Ovary (tissue), 7 donors: ENCODE measurements at regions not wholly inside any gene's neighbourhood (a gene's known extent, or its start where the extent isn't known, plus 50 kb on each side); places are given as distances from the start of the nearest gene placed in this dataset.
"Not testable (repeated sequence)": the region's sequence is repeated elsewhere in the genome, so short reads cannot be mapped to it uniquely, and the experiment has no call there.

Experiments
- DNase-seq, 5 donors: peaks; one replicate each; pipeline ENCODE4 v3.0.0-alpha.2; 2019 to 2020
- H3K27ac ChIP-seq, 2 donors: fragments of 200-600 bp; one replicate each; pipeline versions ENCODE4 v1.5.1 to v1.8.0; 2019 to 2022
- H3K27me3 ChIP-seq: fragments of 200-600 bp; one replicate; pipeline ENCODE4 v1.8.0; 2022
- H3K36me3 ChIP-seq: fragments of 200-600 bp; sonication (generic); one replicate; pipeline ENCODE4 v1.5.1; 2019
- H3K4me1 ChIP-seq: one replicate; pipeline ENCODE4 v1.8.1; 2013; ENCODE audit warnings: mild to moderate bottlenecking, moderate library complexity; ENCODE audit not compliant: insufficient read depth
- H3K4me3 ChIP-seq: fragments of 200-600 bp; sonication (generic); one replicate; pipeline ENCODE4 v1.5.1; 2017
- H3K9me3 ChIP-seq, 2 donors: fragments of 200-600 bp in 1 of 2; sonication (generic) in 1 of 2; one replicate each; pipeline versions ENCODE4 v1.5.1 to v1.8.1; 2013 to 2019; ENCODE audit warnings: mild to moderate bottlenecking in 1 of 2, moderate library complexity in 1 of 2
- EP300 ChIP-seq: sonication (generic); formaldehyde crosslinking; IDR thresholded peaks from one replicate; pipeline ENCODE4 v1.6.1; 2017; ENCODE audit warnings: antibody characterized with exemption
- POLR2A ChIP-seq: fragments of 450-650 bp; IDR thresholded peaks from one replicate; pipeline ENCODE4 v1.6.1; 2017; ENCODE audit warnings: antibody characterized with exemption, mild to moderate bottlenecking, moderate library complexity
- WGBS, 3 donors: extraction: QIAGEN DNeasy Blood & Tissue Kit in 1 of 3; methylation state at CpG; one replicate each; pipeline versions ENCODE4 v1.1.5 to v1.1.7; 2013 to 2017; 5-methylcytosine and 5-hydroxymethylcytosine counted together
- intact Hi-C, 4 donors: fragments of 100-400 bp; cut with DNase I; formaldehyde crosslinking; loops; one replicate each; pipeline versions ENCODE4 v1.11.0 to v1.15.1; 2022 to 2023
- TF ChIP-seq, protein P1 (sequence below), 3 donors: fragments of 450-650 bp in 2 of 3; fragments of 200-600 bp in 1 of 3; IDR thresholded peaks; one replicate each; pipeline versions ENCODE4 v1.5.1 to v1.8.0; 2016 to 2022; ENCODE audit warnings: antibody characterized with exemption in 3 of 3, mild to moderate bottlenecking in 1 of 3
- donor health status: DM: no; HTN: no; CAD: no; lungs with moderate emphysema.
- donor health status: DM: no; HTN: no; CAD: no.
- donor health status: Bipolar disorder and iron deficiency.
- donor health status: DM: no; HTN: no; CAD: no.
- donor health status: DM: yes; HTN: yes; CAD: no.

DNA sequence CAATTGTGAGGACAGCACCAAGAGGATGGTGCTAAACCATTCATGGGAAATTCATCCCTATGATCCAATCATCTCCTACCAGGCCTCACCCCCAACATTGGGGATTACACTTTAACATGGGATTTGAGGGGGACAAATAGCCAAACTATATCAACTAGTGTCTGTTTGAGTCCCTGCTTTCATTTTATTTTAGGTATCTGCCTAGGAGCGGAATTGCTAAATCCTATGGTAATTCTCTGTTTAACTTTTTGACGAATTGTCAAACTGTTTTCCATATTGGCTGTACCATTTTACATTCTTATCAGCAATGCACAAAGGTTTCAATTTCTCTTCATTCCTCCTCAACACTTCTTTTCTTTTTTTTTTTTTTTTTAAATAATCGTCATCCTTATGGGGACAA is 318.4 kb upstream of the NRP1 start:
- no peaks in the 10 kb centered on the region for H3K9me3 ChIP-seq
- H3K4me1 ChIP-seq, result no peaks in the 10 kb centered on the region
- 95 to 96% (median 95%) methylated on average over 3 of the region's 3 CpGs for WGBS, 3 donors
- no peak overlapping the region for H3K4me3 ChIP-seq
- H3K27ac ChIP-seq, result no peak overlapping the region
- intact Hi-C loops, result no loop called here
- no peaks in the 10 kb centered on the region for H3K27me3 ChIP-seq
- no peak for DNase-seq
- TF ChIP-seq, protein P1, sequence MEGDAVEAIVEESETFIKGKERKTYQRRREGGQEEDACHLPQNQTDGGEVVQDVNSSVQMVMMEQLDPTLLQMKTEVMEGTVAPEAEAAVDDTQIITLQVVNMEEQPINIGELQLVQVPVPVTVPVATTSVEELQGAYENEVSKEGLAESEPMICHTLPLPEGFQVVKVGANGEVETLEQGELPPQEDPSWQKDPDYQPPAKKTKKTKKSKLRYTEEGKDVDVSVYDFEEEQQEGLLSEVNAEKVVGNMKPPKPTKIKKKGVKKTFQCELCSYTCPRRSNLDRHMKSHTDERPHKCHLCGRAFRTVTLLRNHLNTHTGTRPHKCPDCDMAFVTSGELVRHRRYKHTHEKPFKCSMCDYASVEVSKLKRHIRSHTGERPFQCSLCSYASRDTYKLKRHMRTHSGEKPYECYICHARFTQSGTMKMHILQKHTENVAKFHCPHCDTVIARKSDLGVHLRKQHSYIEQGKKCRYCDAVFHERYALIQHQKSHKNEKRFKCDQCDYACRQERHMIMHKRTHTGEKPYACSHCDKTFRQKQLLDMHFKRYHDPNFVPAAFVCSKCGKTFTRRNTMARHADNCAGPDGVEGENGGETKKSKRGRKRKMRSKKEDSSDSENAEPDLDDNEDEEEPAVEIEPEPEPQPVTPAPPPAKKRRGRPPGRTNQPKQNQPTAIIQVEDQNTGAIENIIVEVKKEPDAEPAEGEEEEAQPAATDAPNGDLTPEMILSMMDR (IDR thresholded peaks at IDR 0.05), result no peak
- no peak for TF ChIP-seq EP300
- TF ChIP-seq POLR2A, result no peak
- no peaks in the 10 kb centered on the region for H3K36me3 ChIP-seq

DNA sequence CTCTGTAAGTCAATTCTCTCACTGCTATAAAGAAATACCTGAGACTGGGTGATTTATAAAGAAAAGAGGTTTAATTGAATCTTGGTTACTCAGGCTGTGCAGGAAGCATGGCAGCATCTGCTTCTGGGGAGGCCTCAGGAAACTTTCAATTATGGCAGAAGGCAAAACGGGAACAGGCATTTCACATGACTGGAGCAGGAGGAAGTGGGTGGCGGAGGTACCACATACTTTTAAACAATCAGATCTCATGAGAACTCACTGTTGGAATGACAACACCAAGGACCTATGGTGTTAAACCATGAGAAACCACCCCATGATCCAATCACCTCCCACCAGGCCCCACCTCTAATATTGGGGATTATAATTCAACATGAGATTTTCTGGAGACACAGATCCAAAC is 315.7 kb upstream of the NRP1 start:
- 85 to 89% (median 89%) methylated on average over 2 of the region's 2 CpGs for WGBS, 3 donors

DNA sequence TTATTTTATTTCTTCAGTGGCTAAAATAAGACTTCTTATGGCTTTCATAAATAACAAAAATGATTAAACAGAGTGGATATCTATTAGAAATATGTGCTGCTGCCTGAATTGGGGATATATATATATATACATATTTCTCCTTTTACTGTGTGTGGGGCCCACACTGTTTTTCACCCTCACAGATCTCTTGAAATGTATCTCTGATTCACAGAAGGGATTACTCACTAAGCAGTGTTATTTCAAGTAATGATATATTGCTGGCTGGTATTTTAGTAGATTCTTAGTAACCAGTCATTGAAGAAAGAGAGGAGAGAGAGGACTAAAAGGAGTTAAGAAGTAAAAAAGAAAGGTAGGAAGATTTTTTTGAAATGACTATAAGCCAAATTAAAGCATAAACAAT is 308.6 kb upstream of the NRP1 start:
- Histone ChIP-seq H3K27me3 (no peaks in the 10 kb centered on the region), H3K36me3 (no peaks in the 10 kb centered on the region), H3K4me1 (no peaks in the 10 kb centered on the region), H3K4me3 (no peak overlapping the region), H3K27ac (no peak overlapping the region), H3K9me3 (no peaks in the 10 kb centered on the region)
- TF ChIP-seq POLR2A, result no peak
- TF ChIP-seq, protein P1 (IDR thresholded peaks at IDR 0.05), result no peak
- TF ChIP-seq EP300, result no peak
- no peak for DNase-seq
- intact Hi-C loops, result no loop called here

More for the DNA sequence above, 315.7 kb upstream of the NRP1 start:
- H3K4me3 ChIP-seq, H3K9me3 ChIP-seq, DNase-seq, H3K36me3 ChIP-seq, H3K27me3 ChIP-seq, H3K4me1 ChIP-seq, H3K27ac ChIP-seq, intact Hi-C loops: not testable (repeated sequence)

DNA sequence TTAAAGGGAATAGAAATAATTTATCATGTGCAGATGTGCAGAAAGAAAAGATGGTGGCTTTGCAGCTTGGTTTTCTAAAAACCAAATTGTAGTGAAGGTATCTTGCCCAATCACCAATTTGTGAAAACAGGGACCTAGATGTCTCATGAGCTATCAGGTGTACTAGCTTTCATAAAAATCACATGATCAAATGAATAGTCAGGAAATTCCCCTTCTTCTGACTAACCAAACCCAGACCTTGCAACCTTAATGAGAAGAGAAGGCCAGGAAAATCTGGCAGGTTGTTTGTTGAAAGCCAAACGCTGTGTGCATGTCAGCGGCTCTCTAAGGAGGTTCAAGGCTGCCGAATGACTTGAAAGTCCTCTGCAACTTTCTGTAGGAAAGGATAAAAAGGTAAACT is 304.4 kb upstream of the NRP1 start:
- Histone ChIP-seq H3K4me3 (no peak overlapping the region), H3K27me3 (no peaks in the 10 kb centered on the region), H3K36me3 (no peaks in the 10 kb centered on the region), H3K4me1 (no peaks in the 10 kb centered on the region), H3K9me3 (no peaks in the 10 kb centered on the region), H3K27ac (no peak overlapping the region)
- no peak for DNase-seq
- TF ChIP-seq POLR2A (no peak), EP300 (no peak)
- TF ChIP-seq, protein P1 (IDR thresholded peaks at IDR 0.05), result no peak
- 81 to 86% (median 82%) methylated on average over 3 of the region's 3 CpGs for WGBS, 3 donors
- intact Hi-C loops, result no loop called here

DNA sequence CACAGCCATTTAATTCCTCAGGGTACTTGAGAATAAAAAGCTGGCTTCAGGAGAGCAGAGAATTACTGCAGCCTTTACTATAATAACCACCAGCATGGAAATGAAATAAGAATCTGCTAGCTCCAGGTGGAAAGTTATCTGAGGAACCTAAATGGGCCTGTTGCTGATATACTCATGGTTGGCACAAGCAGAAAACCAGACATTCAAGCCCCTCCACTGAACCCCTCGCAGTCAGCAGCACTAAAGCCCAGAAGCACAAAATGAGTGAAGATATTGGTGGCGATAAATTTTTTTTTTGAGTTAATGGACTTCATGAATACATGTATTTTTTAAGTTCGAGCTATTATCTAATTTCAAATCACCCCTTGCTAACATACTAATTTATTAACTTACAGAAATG is 303.9 kb upstream of the NRP1 start:
- Histone ChIP-seq H3K9me3 (no peaks in the 10 kb centered on the region), H3K27me3 (no peaks in the 10 kb centered on the region), H3K4me3 (no peak overlapping the region), H3K4me1 (no peaks in the 10 kb centered on the region), H3K36me3 (no peaks in the 10 kb centered on the region), H3K27ac (no peak overlapping the region)
- no peak for TF ChIP-seq EP300
- TF ChIP-seq POLR2A, result no peak
- TF ChIP-seq, protein P1 (IDR thresholded peaks at IDR 0.05), result no peak
- no peak for DNase-seq
- 94 to 96% (median 96%) methylated on average over 3 of the region's 3 CpGs for WGBS, 3 donors
- intact Hi-C loops, result no loop called here
